Activated T-cell treated with anti-CD3 and anti-CD28 coated beads, Interleukin-2, amount 50 U/mL, for 72 hours (primary cell): ENCODE measurements at regions not wholly inside any gene's neighbourhood (a gene's known extent, or its start where the extent isn't known, plus 50 kb on each side); places are given as distances from the start of the nearest gene placed in this dataset.
A peak's percentile ranks its signal among the peaks of the same experiment; 100 is the strongest.
"Not testable (repeated sequence)": the region's sequence is repeated elsewhere in the genome, so short reads cannot be mapped to it uniquely, and the experiment has no call there.

Source experiments
- ATAC-seq, 2 donors: fragments of 150-1000 bp; cut with Tn5 transposase; replicated peaks in 1 of 2; 2 replicates each; pipeline ENCODE4 v1.10.0; 2021; ENCODE audit warnings: moderate library complexity in 2 of 2, mild to moderate bottlenecking in 1 of 2
- DNase-seq, 2 donors: peaks; one replicate each; pipeline ENCODE4 v3.0.0; 2021 to 2022; ENCODE audit warnings: mixed read lengths in 1 of 2
- H3K27ac Mint-ChIP-seq: one replicate; pipeline ENCODE4 v1.8.0; 2022; ENCODE audit warnings: mild to moderate bottlenecking, moderate library complexity, mixed read lengths
- H3K27me3 Mint-ChIP-seq: one replicate; pipeline ENCODE4 v1.8.0; 2022; ENCODE audit warnings: low read depth, mixed read lengths
- H3K36me3 Mint-ChIP-seq, 2 donors: one replicate each; pipeline ENCODE4 v1.8.0; 2022; ENCODE audit warnings: mixed read lengths in 2 of 2, mild to moderate bottlenecking in 1 of 2; ENCODE audit not compliant: insufficient read depth in 2 of 2
- H3K4me1 Mint-ChIP-seq: one replicate; pipeline ENCODE4 v1.8.0; 2022; ENCODE audit warnings: low read depth, mixed read lengths
- H3K4me3 Mint-ChIP-seq, 2 donors: one replicate each; pipeline ENCODE4 v1.8.0; 2022; ENCODE audit warnings: mild to moderate bottlenecking in 2 of 2, mixed read lengths in 2 of 2, moderate library complexity in 2 of 2
- H3K9me3 Mint-ChIP-seq, 2 donors: one replicate each; pipeline ENCODE4 v1.8.0; 2022; ENCODE audit warnings: mixed read lengths in 2 of 2

- Mint-ChIP-seq H3K27me3 (peaks cover 6% of the 10 kb centered on the region), H3K9me3 (no peaks in the 10 kb centered on the region), H3K4me3 (no peak overlapping the region), H3K27ac (no peak overlapping the region), H3K36me3 (no peaks in the 10 kb centered on the region), H3K4me1 (no peaks in the 10 kb centered on the region)
- ATAC-seq (no peak), DNase-seq (no peak)
Observed at GRCh38 chr10:120205368-120206018, 251.5 kb upstream of the PLPP4 start.

GRCh38 chr10:120208488-120208887, 248.5 kb upstream of the PLPP4 start:
- Mint-ChIP-seq H3K9me3 (no peaks in the 10 kb centered on the region), H3K36me3 (no peaks in the 10 kb centered on the region), H3K4me1 (no peaks in the 10 kb centered on the region), H3K4me3 (no peak overlapping the region), H3K27me3 (peaks cover 6% of the 10 kb centered on the region), H3K27ac (no peak overlapping the region)
- DNase-seq (no peak), ATAC-seq (no peak)

- H3K27me3 Mint-ChIP-seq: peaks cover 6% of the 10 kb centered on the region
- no peaks in the 10 kb centered on the region for H3K9me3 Mint-ChIP-seq
- peaks cover 0 to under 1% of the 10 kb centered on the region in 2 donors for H3K36me3 Mint-ChIP-seq
- ATAC-seq (no peak), DNase-seq (no peak)
- no peak overlapping the region for H3K27ac Mint-ChIP-seq
- H3K4me3 Mint-ChIP-seq: no peak overlapping the region
- H3K4me1 Mint-ChIP-seq: no peaks in the 10 kb centered on the region
Observed at GRCh38 chr10:120209124-120209762, 247.8 kb upstream of the PLPP4 start.

GRCh38 chr10:120212275-120212674, 244.8 kb upstream of the PLPP4 start:
- Mint-ChIP-seq H3K36me3 (peaks cover 0 to 2% of the 10 kb centered on the region in 2 donors), H3K9me3 (no peaks in the 10 kb centered on the region), H3K4me3 (no peak overlapping the region), H3K4me1 (no peaks in the 10 kb centered on the region), H3K27ac (no peak overlapping the region), H3K27me3 (no peaks in the 10 kb centered on the region)
- DNase-seq: no peak
- no peak for ATAC-seq

- not testable (repeated sequence) for H3K27me3 Mint-ChIP-seq, DNase-seq, ATAC-seq, H3K27ac Mint-ChIP-seq, H3K9me3 Mint-ChIP-seq, H3K4me3 Mint-ChIP-seq, H3K4me1 Mint-ChIP-seq, H3K36me3 Mint-ChIP-seq
Observed at GRCh38 chr10:120213283-120213682, 243.7 kb upstream of the PLPP4 start.

GRCh38 chr10:120217736-120218135, 239.3 kb upstream of the PLPP4 start:
- no peaks in the 10 kb centered on the region for H3K9me3 Mint-ChIP-seq
- DNase-seq: no peak
- ATAC-seq: no peak
- no peaks in the 10 kb centered on the region for H3K4me1 Mint-ChIP-seq
- no peak overlapping the region for H3K27ac Mint-ChIP-seq
- H3K4me3 Mint-ChIP-seq: no peak overlapping the region
- peaks cover 0 to 2% of the 10 kb centered on the region in 2 donors for H3K36me3 Mint-ChIP-seq
- H3K27me3 Mint-ChIP-seq: no peaks in the 10 kb centered on the region

- ATAC-seq (no peak), DNase-seq (peak; percentile 15 to 37)
- no peak overlapping the region for H3K27ac Mint-ChIP-seq
- no peaks in the 10 kb centered on the region for H3K36me3 Mint-ChIP-seq
- H3K27me3 Mint-ChIP-seq: no peaks in the 10 kb centered on the region
- H3K4me3 Mint-ChIP-seq: no peak overlapping the region
- peaks cover 0 to 2% of the 10 kb centered on the region in 2 donors for H3K9me3 Mint-ChIP-seq
- no peaks in the 10 kb centered on the region for H3K4me1 Mint-ChIP-seq
Observed at GRCh38 chr10:120221873-120222485, 235.0 kb upstream of the PLPP4 start.

GRCh38 chr10:120229641-120230040, 227.4 kb upstream of the PLPP4 start:
- H3K4me3 Mint-ChIP-seq: no peak overlapping the region
- no peaks in the 10 kb centered on the region for H3K4me1 Mint-ChIP-seq
- H3K27ac Mint-ChIP-seq: no peak overlapping the region
- DNase-seq: no peak
- no peaks in the 10 kb centered on the region for H3K27me3 Mint-ChIP-seq
- no peaks in the 10 kb centered on the region for H3K36me3 Mint-ChIP-seq
- no peak for ATAC-seq
- peaks cover 0 to 2% of the 10 kb centered on the region in 2 donors for H3K9me3 Mint-ChIP-seq

GRCh38 chr10:120239695-120240094, 217.3 kb upstream of the PLPP4 start:
- not testable (repeated sequence) for H3K27ac Mint-ChIP-seq, DNase-seq, H3K4me3 Mint-ChIP-seq, H3K36me3 Mint-ChIP-seq, H3K9me3 Mint-ChIP-seq, ATAC-seq, H3K27me3 Mint-ChIP-seq, H3K4me1 Mint-ChIP-seq

- Mint-ChIP-seq H3K4me1 (no peaks in the 10 kb centered on the region), H3K27ac (no peak overlapping the region), H3K36me3 (no peaks in the 10 kb centered on the region), H3K27me3 (peaks cover 10% of the 10 kb centered on the region), H3K9me3 (peaks cover 0 to 1% of the 10 kb centered on the region in 2 donors), H3K4me3 (no peak overlapping the region)
- DNase-seq: no peak
- no peak for ATAC-seq
Observed at GRCh38 chr10:120251821-120252442, 205.1 kb upstream of the PLPP4 start.

GRCh38 chr10:120253131-120253530, 203.9 kb upstream of the PLPP4 start:
- Mint-ChIP-seq H3K27ac (no peak overlapping the region), H3K27me3 (peaks cover 10% of the 10 kb centered on the region), H3K36me3 (no peaks in the 10 kb centered on the region), H3K9me3 (peaks cover 0 to 1% of the 10 kb centered on the region in 2 donors), H3K4me3 (no peak overlapping the region), H3K4me1 (no peaks in the 10 kb centered on the region)
- DNase-seq (no peak), ATAC-seq (no peak)

- Mint-ChIP-seq H3K36me3 (no peaks in the 10 kb centered on the region), H3K4me1 (no peaks in the 10 kb centered on the region), H3K27ac (no peak overlapping the region), H3K27me3 (peaks cover 16% of the 10 kb centered on the region), H3K9me3 (peaks cover 0 to 1% of the 10 kb centered on the region in 2 donors), H3K4me3 (no peak overlapping the region)
- ATAC-seq (no peak), DNase-seq (no peak)
Observed at GRCh38 chr10:120260456-120260855, 196.6 kb upstream of the PLPP4 start.

GRCh38 chr10:120262857-120263547, 194.0 kb upstream of the PLPP4 start:
- no peak overlapping the region for H3K4me3 Mint-ChIP-seq
- H3K4me1 Mint-ChIP-seq: no peaks in the 10 kb centered on the region
- no peak overlapping the region for H3K27ac Mint-ChIP-seq
- no peak for ATAC-seq
- no peak for DNase-seq
- peaks cover 16% of the 10 kb centered on the region for H3K27me3 Mint-ChIP-seq
- H3K36me3 Mint-ChIP-seq: no peaks in the 10 kb centered on the region
- H3K9me3 Mint-ChIP-seq: no peaks in the 10 kb centered on the region
